Mucosa of descending colon (tissue), 3 donors: ENCODE measurements at regions not wholly inside any gene's neighbourhood (a gene's known extent, or its start where the extent isn't known, plus 50 kb on each side); places are given as distances from the start of the nearest gene placed in this dataset.

ENCODE experiments used
- ATAC-seq: fragments of 200-7000 bp; cut with Tn5 transposase; one replicate; pipeline ENCODE4 v1.9.1; 2020; ENCODE audit warnings: mild to moderate bottlenecking, moderate library complexity
- DNase-seq, 3 donors: peaks; one replicate each; pipeline ENCODE4 v3.0.0-alpha.2; 2020
- H3K36me3 ChIP-seq: fragments of 200-600 bp; one replicate; pipeline ENCODE4 v1.8.0; 2021; ENCODE audit warnings: low read depth, mild to moderate bottlenecking
- H3K4me1 ChIP-seq: fragments of 200-600 bp; one replicate; pipeline ENCODE4 v1.8.0; 2021; ENCODE audit warnings: low read depth, mild to moderate bottlenecking
- H3K4me3 ChIP-seq: fragments of 200-600 bp; one replicate; pipeline ENCODE4 v1.8.0; 2021; ENCODE audit warnings: mild to moderate bottlenecking
- H3K9me3 ChIP-seq: fragments of 200-600 bp; one replicate; pipeline ENCODE4 v1.8.0; 2021; ENCODE audit warnings: mild to moderate bottlenecking
- CTCF ChIP-seq: fragments of 200-600 bp; IDR thresholded peaks from one replicate; pipeline ENCODE4 v1.8.0; 2022; ENCODE audit warnings: antibody characterized with exemption, mild to moderate bottlenecking
- intact Hi-C, 2 donors: fragments of 100-400 bp; cut with DNase I in 1 of 2; cut with micrococcal nuclease in 1 of 2; formaldehyde crosslinking; loops; one replicate each; pipeline versions ENCODE4 v1.11.0 to v1.11.1; 2022; cut with DNase I, micrococcal nuclease
- donor health status: DM: no; HTN: no; CAD: no; lungs with moderate emphysema.
- donor health status: DM: no; HTN: no; CAD: no.
- donor health status: DM: no; HTN: yes; CAD: no.

DNA sequence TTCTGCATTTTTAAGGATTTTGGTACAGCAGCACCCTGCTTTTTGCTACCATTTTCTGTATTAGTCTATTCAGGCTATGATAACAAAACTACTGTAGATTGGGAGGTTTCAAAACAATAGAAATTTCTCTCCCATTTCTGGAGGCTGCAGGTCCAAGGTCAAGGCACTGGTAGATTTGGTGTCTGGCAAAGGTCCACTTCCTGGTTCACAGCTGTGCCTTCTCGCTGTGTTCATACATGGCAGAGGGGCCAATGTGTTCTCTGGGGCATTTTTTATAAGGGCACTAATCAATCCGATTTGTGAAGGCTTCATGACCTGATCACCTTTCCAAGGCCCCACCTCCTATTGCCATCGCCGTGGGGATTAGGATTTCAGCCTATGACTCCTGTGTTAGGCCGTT is 268.1 kb upstream of the RTL1 start:
- peaks cover 5% of the 10 kb centered on the region for H3K9me3 ChIP-seq
- no peaks in the 10 kb centered on the region for H3K4me1 ChIP-seq
- H3K4me3 ChIP-seq, result no peak overlapping the region
- TF ChIP-seq CTCF, result no peak
- H3K36me3 ChIP-seq, result no peaks in the 10 kb centered on the region
- ATAC-seq (no peak), DNase-seq (no peak)
- intact Hi-C loops, result no loop called here

- no peak for TF ChIP-seq CTCF
- H3K9me3 ChIP-seq, result no peaks in the 10 kb centered on the region
- no peak for DNase-seq
These were observed 270.4 kb upstream of the RTL1 start for GRCh38 chr14:101173698-101174521.

DNA sequence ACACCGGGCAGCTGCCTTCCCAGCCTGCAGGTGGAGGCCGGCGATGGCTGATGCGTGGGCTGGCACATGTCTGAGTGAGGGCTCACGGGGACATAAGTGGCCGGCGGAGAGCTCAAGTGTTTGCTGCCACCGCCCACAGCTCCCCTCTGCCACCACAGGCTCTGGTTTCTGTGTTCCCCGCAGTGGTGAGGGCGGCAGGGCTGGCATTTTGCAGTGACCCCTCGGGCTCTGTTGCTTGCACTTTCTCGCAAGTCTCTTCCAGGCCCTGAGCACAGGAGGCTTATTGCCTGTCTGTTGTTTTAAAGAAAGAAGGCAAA is 271.0 kb upstream of the RTL1 start:
- H3K9me3 ChIP-seq, result no peaks in the 10 kb centered on the region
- no peaks in the 10 kb centered on the region for H3K4me1 ChIP-seq
- H3K36me3 ChIP-seq, result no peaks in the 10 kb centered on the region
- no peak for TF ChIP-seq CTCF
- DNase-seq (no peak), ATAC-seq (no peak)
- no peak overlapping the region for H3K4me3 ChIP-seq
- intact Hi-C loops, result no loop called here

More at GRCh38 chr14:101173698-101174521, 270.4 kb upstream of the RTL1 start:
- Histone ChIP-seq H3K36me3 (no peaks in the 10 kb centered on the region), H3K4me3 (no peak overlapping the region), H3K4me1 (no peaks in the 10 kb centered on the region)
- ATAC-seq, result no peak
- intact Hi-C loops, result no loop called here

DNA sequence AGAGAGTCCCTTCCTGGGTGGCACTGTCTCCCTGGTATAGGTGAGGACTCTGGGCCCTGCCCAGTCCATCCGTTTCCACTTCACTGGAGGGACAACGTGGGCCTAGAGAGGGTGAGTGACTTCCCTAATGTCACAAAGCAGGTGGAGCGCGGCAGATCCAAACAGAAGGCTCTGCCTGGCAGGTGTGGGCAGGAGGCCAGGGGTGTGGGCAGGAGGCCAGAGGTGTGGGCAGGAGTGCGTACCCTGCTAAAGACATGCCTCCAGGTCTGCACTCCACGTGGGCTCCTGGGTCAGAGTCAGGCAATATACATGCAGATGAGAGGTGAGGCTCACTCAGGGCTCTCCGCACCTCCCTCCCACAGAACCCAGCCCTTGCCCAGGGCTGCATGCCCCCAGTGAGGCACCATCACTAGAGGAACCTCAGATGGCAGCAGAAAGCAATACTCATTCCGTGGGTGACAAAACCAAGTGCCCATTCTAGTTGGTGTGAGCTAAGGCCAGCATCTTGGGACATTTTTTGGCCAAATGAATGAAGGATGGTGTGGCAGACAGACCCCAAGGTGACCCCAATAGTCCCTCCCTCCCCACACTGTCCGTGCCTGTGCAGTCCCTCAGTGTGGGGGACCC is 271.6 kb upstream of the RTL1 start:
- TF ChIP-seq CTCF, result no peak
- DNase-seq, result no peak
- intact Hi-C loops, result no loop called here
- Histone ChIP-seq H3K36me3 (no peaks in the 10 kb centered on the region), H3K9me3 (no peaks in the 10 kb centered on the region), H3K4me1 (no peaks in the 10 kb centered on the region), H3K4me3 (no peak overlapping the region)
- ATAC-seq, result no peak

DNA sequence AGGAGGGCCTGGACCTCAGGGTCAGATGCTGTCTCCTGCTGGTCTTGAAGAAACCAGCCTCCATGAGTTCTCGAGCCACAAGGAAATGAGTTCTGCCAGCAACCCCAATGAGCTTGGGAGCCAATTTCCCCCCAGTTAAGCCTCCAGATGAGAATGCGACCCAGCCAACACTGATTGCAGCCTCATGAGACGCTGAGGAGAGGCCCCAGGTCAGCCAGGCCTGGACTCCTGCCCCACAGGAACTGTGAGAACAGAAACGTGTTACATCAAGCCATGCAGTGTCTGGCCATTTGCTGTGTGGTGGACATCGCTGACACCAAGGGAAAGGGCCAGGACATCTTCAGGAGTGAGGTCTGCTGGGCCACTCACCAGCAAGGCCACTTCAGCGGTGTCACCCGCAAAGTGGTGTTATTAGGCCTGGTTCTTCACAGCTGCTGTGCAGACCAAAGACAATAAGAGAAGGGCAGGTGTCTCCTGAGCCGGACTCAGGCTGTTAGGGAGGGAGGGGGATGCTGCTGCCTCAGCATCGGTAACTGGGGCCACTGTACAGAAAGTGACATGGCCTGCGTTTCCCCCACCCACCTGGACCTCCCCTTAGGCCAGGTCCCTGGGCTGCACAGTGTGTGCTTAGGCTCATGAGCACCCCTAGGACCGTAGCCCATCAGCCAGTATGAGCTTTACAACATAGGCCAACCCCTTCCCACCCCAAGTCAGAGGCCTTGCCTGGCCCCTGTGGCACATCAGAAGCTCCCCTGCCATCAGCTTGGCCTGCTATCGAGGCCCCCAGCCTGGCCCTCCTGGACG is 272.4 kb upstream of the RTL1 start:
- Histone ChIP-seq H3K4me3 (no peak overlapping the region), H3K36me3 (no peaks in the 10 kb centered on the region), H3K4me1 (no peaks in the 10 kb centered on the region), H3K9me3 (no peaks in the 10 kb centered on the region)
- intact Hi-C loops, result no loop called here
- no peak for TF ChIP-seq CTCF
- ATAC-seq (no peak), DNase-seq (no peak)
